PC-3 (cell line): ENCODE measurements at regions not wholly inside any gene's neighbourhood (a gene's known extent, or its start where the extent isn't known, plus 50 kb on each side); places are given as distances from the start of the nearest gene placed in this dataset.
A peak's percentile ranks its signal among the peaks of the same experiment; 100 is the strongest.

Experiments used
- ATAC-seq: fragments of 200-7000 bp; cut with Tn5 transposase; 2 replicates; pipeline ENCODE4 v1.9.1; 2020; ENCODE audit warnings: mild to moderate bottlenecking, moderate library complexity
- BruUV-seq: library from RNA; stranded (reverse); fragments of 400-500 nt; replicated peaks from 2 replicates; lab custom pipeline; 2021; lab: Mats Ljungman, UMichigan
- CTCF ChIA-PET: fragments of 300-600 bp; sonication (Branson Sonifier 250); formaldehyde crosslinking; loops from one replicate; lab custom pipeline; 2022; ENCODE audit warnings: antibody characterized with exemption; lab: Charles Lee
- POLR2A ChIA-PET: fragments of 300-600 bp; sonication (Branson Sonifier 250); formaldehyde crosslinking; loops from one replicate; lab custom pipeline; 2022; ENCODE audit warnings: antibody characterized with exemption; ENCODE audit not compliant: unreplicated experiment; lab: Charles Lee
- DNase-seq: peaks from one replicate; pipeline ENCODE4 v3.0.0-alpha.2; 2015
- H2AFZ ChIP-seq: fragments of 300-600 bp; sonication (generic); 2 replicates; pipeline ENCODE4 v1.6.0; 2016; ENCODE audit warnings: antibody characterized with exemption, low read length
- H3F3A ChIP-seq: fragments of 300-600 bp; sonication (generic); one replicate; pipeline ENCODE4 v1.6.0; 2017; ENCODE audit warnings: antibody characterized with exemption, low read length, control low read depth, mild to moderate bottlenecking; ENCODE audit not compliant: unreplicated experiment
- H3K27ac ChIP-seq: fragments of 300-600 bp; sonication (generic); 2 replicates; pipeline ENCODE4 v1.5.1; 2016; ENCODE audit warnings: mild to moderate bottlenecking, low read length
- H3K27me3 ChIP-seq: fragments of 300-600 bp; sonication (generic); 2 replicates; pipeline ENCODE4 v1.6.1; 2016; ENCODE audit warnings: low read length, mixed read lengths
- H3K36me3 ChIP-seq: fragments of 300-600 bp; sonication (generic); 2 replicates; pipeline ENCODE4 v1.6.1; 2016; ENCODE audit warnings: low read depth, mixed run types, low read length, mixed read lengths
- H3K4me1 ChIP-seq: fragments of 300-600 bp; sonication (generic); 2 replicates; pipeline ENCODE4 v1.5.1; 2016; ENCODE audit warnings: low read length; ENCODE audit not compliant: insufficient read depth
- H3K4me2 ChIP-seq: fragments of 300-600 bp; sonication (generic); 2 replicates; pipeline ENCODE4 v1.6.0; 2016; ENCODE audit warnings: low read length
- H3K4me3 ChIP-seq: fragments of 300-600 bp; sonication (generic); 2 replicates; pipeline ENCODE4 v1.5.1; 2016; ENCODE audit warnings: mild to moderate bottlenecking, low read length, mixed read lengths
- H3K79me2 ChIP-seq: fragments of 300-600 bp; sonication (generic); 2 replicates; pipeline ENCODE4 v1.6.1; 2017; ENCODE audit warnings: low read length, mixed read lengths
- H3K9ac ChIP-seq: fragments of 300-600 bp; sonication (generic); 2 replicates; pipeline ENCODE4 v1.6.0; 2016; ENCODE audit warnings: mild to moderate bottlenecking, low read length
- H3K9me2 ChIP-seq: fragments of 300-600 bp; sonication (generic); replicated peaks from 2 replicates; pipeline ENCODE4 v1.6.1; 2016; ENCODE audit warnings: mixed run types, low read length, mixed read lengths
- H3K9me3 ChIP-seq: fragments of 300-600 bp; sonication (generic); 2 replicates; pipeline ENCODE4 v1.6.1; 2016; ENCODE audit warnings: low read length, mixed read lengths
- H4K20me1 ChIP-seq: fragments of 300-600 bp; sonication (generic); 2 replicates; pipeline ENCODE4 v1.6.1; 2016; ENCODE audit warnings: low read length, mixed read lengths
- EZH2 ChIP-seq: fragments of 300-600 bp; sonication (generic); IDR thresholded peaks from one replicate; pipeline ENCODE4 v1.6.1; 2017; ENCODE audit warnings: antibody characterized with exemption, mild to moderate bottlenecking, low read length; ENCODE audit not compliant: unreplicated experiment
- EZH2phosphoT487 ChIP-seq: fragments of 300-600 bp; sonication (generic); IDR thresholded peaks from 2 replicates; pipeline ENCODE4 v1.6.1; 2018; ENCODE audit warnings: mild to moderate bottlenecking, antibody characterized with exemption, low read length, borderline replicate concordance
- intact Hi-C: fragments of 100-400 bp; cut with micrococcal nuclease; formaldehyde crosslinking; loops from 2 replicates; pipeline ENCODE4 v1.9.0; 2023
- TF ChIP-seq, protein P1 (sequence below): fragments of 300-600 bp; sonication (generic); conservative IDR thresholded peaks from 2 replicates; pipeline ENCODE4 v1.5.1; 2017; ENCODE audit warnings: antibody characterized with exemption, low read depth, mild to moderate bottlenecking, low read length

DNA sequence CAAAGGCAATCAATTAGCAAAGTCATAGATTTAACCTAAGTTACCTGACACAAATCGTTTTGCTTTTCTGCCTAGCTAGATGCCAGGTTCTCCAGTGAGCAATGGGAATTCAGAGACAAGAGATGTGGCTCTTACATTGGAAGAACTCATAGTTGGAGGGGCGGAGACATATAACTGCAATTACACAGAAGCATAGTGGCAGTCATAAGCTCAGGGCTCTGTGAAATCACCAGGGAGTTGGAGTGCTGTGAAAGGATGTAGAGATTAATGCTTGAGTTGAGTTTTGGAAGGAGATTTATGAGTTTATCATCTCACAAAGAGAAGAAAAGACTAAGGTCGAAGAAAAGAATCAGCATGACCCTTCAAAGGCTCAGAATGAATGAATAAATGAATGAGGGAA lies 457.2 kb upstream of the TRIB2 start:
- Histone ChIP-seq H3K9me2 (no peaks in the 10 kb centered on the region), H3F3A (no peaks in the 10 kb centered on the region), H3K9me3 (no peaks in the 10 kb centered on the region), H3K36me3 (no peaks in the 10 kb centered on the region), H3K9ac (no peak overlapping the region), H2AFZ (no peak overlapping the region), H3K4me2 (no peak overlapping the region), H3K4me3 (no peak overlapping the region), H3K79me2 (no peaks in the 10 kb centered on the region), H3K4me1 (no peaks in the 10 kb centered on the region), H3K27ac (no peak overlapping the region), H4K20me1 (no peaks in the 10 kb centered on the region), H3K27me3 (no peaks in the 10 kb centered on the region)
- ChIA-PET POLR2A (no interaction called here), CTCF (no interaction called here)
- intact Hi-C loops: no loop called here
- no peak for DNase-seq
- BruUV-seq: no TSS peak
- no peak for ATAC-seq
- TF ChIP-seq EZH2phosphoT487 (no peak), EZH2 (no peak)
- TF ChIP-seq, protein P1, sequence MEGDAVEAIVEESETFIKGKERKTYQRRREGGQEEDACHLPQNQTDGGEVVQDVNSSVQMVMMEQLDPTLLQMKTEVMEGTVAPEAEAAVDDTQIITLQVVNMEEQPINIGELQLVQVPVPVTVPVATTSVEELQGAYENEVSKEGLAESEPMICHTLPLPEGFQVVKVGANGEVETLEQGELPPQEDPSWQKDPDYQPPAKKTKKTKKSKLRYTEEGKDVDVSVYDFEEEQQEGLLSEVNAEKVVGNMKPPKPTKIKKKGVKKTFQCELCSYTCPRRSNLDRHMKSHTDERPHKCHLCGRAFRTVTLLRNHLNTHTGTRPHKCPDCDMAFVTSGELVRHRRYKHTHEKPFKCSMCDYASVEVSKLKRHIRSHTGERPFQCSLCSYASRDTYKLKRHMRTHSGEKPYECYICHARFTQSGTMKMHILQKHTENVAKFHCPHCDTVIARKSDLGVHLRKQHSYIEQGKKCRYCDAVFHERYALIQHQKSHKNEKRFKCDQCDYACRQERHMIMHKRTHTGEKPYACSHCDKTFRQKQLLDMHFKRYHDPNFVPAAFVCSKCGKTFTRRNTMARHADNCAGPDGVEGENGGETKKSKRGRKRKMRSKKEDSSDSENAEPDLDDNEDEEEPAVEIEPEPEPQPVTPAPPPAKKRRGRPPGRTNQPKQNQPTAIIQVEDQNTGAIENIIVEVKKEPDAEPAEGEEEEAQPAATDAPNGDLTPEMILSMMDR: no peak

DNA sequence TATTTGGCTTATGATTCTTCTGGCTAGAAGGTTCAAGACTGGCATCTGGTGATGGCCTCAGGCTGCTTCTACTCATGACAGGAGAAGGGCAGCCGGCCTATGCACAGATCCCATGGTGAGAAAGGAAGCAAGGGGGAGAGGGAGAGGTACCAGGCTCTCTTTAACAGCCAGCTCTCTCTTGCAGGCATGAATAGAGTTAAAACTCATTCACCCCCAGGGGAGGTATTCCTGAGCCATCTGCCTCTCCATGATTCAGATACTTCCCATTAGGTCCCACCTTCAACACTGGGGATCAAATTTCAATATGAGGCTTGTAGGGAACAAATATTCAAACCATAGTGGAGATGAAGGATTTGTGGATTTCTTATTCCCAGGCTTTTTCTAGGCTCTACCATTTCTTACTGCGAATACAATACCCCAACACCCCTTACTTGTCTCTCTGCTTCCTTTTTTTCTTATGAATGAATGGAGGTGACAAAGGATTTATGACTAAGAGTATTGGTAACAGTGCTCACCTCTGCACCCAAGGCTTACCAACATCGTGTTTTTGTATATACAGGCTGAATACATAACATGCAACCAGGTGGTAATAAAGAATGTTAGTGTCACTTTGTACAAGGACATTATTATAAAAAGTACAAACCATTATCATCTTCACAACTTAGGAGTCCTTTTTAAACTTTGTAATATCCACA lies 454.6 kb upstream of the TRIB2 start:
- CTCF ChIA-PET: no interaction called here

More for the DNA sequence above, 454.6 kb upstream of the TRIB2 start:
- TF ChIP-seq EZH2phosphoT487: no peak
- TF ChIP-seq, protein P1: no peak
- no peak for TF ChIP-seq EZH2
- ATAC-seq: no peak
- Histone ChIP-seq H3K9ac (no peak overlapping the region), H3K4me3 (no peak overlapping the region), H3K79me2 (no peaks in the 10 kb centered on the region), H3K4me2 (no peak overlapping the region), H2AFZ (no peak overlapping the region), H3K9me2 (no peaks in the 10 kb centered on the region), H3F3A (no peaks in the 10 kb centered on the region), H3K9me3 (no peaks in the 10 kb centered on the region), H3K4me1 (no peaks in the 10 kb centered on the region), H3K27ac (no peak overlapping the region), H3K27me3 (no peaks in the 10 kb centered on the region), H3K36me3 (no peaks in the 10 kb centered on the region), H4K20me1 (no peaks in the 10 kb centered on the region)
- BruUV-seq: no TSS peak
- intact Hi-C loops: no loop called here
- peak; percentile 25 for DNase-seq
- POLR2A ChIA-PET: no interaction called here
